ENCODE measurements at regions not wholly inside any gene's neighbourhood (a gene's known extent, or its start where the extent isn't known, plus 50 kb on each side); places are given as distances from the start of the nearest gene placed in this dataset.

DNA sequence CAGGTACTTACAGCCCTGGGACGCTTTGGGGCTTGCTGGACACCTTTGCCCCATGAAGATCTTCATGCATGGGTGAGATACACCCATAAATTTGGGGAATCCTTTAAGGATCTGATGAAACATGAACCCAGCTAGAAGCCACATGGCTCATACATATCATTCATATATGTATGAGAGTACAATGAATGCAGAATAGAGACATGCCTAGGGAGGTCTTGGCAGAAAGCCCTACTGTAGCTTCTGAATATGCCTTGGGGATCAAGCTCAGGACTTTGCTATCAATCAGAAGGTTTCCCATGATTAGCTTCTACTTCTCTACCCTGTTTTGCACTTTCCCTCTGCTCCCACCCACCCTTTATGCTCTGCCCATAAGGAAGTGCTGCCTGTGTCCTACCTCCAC lies 368.4 kb downstream of the LPIN1 start:
- POLR2A ChIA-PET (ENCODE audit: unreplicated experiment) = interaction anchor here (0.6 kb wide), 1 partner anchor 24 kb away, joined by 12 read pairs; no protein-coding TSS in a partner anchor
- Histone ChIP-seq H3K9me3 (ENCODE audit: insufficient read depth, low read depth) (no peaks in the 10 kb centered on the region), H3K36me3 (ENCODE audit: low read depth) (no peaks in the 10 kb centered on the region), H3K9me2 (ENCODE audit: insufficient read depth) (no peaks in the 10 kb centered on the region), H4K20me1 (ENCODE audit: insufficient read depth) (no peaks in the 10 kb centered on the region), H2AFZ (no peak overlapping the region), H3K4me3 (no peak overlapping the region), H3F3A (ENCODE audit: insufficient read depth, low read depth) (no peaks in the 10 kb centered on the region), H3K27ac (no peak overlapping the region), H3K4me2 (no peak overlapping the region), H3K4me1 (replicated peaks; ENCODE audit: insufficient read depth) (peaks cover 10% of the 10 kb centered on the region), H3K27me3 (ENCODE audit: insufficient read depth, low read depth) (no peaks in the 10 kb centered on the region), H3K79me2 (ENCODE audit: low read depth) (no peaks in the 10 kb centered on the region)
- CTCF ChIA-PET = no interaction called here
- TF ChIP-seq, protein P1, sequence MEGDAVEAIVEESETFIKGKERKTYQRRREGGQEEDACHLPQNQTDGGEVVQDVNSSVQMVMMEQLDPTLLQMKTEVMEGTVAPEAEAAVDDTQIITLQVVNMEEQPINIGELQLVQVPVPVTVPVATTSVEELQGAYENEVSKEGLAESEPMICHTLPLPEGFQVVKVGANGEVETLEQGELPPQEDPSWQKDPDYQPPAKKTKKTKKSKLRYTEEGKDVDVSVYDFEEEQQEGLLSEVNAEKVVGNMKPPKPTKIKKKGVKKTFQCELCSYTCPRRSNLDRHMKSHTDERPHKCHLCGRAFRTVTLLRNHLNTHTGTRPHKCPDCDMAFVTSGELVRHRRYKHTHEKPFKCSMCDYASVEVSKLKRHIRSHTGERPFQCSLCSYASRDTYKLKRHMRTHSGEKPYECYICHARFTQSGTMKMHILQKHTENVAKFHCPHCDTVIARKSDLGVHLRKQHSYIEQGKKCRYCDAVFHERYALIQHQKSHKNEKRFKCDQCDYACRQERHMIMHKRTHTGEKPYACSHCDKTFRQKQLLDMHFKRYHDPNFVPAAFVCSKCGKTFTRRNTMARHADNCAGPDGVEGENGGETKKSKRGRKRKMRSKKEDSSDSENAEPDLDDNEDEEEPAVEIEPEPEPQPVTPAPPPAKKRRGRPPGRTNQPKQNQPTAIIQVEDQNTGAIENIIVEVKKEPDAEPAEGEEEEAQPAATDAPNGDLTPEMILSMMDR (conservative IDR thresholded peaks at IDR 0.05) = no peak
- TF ChIP-seq EZH2 (IDR thresholded peaks at IDR 0.05; ENCODE audit: low read depth) = no peak
- intact Hi-C loops (cut with micrococcal nuclease; ENCODE audit: unreplicated experiment) = no loop called here
- no peak for DNase-seq
- BruUV-seq (replicated peaks) = no TSS peak

DNA sequence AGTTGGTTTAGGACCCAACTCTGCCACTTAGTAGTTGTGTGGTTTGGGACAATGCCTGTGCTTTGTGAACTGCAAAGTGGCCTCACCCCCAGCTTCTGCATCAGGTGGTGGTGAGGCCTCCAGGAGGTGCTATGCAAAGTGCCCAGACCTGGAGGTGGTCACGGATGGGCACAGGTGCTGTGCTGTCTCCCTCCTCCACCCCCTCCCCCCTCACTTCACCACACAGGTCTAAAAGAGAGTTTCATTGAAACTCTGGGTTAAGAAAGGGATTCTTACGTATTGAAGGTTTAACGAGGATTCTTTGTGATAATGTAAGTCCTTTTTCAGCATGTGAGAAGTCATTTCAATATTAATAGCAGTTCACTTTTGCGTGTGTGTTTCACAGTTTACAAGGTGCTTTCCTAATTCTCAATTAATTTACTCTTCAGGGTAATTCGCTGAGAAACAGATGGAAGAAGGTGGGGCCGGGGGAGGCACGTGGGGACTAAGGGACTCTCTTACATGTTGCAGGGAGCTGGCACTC lies 369.9 kb downstream of the LPIN1 start:
- no peaks in the 10 kb centered on the region for H3K9me3 ChIP-seq (ENCODE audit: insufficient read depth, low read depth)
- ChIA-PET CTCF (no interaction called here), POLR2A (ENCODE audit: unreplicated experiment) (no interaction called here)
- H3K27ac ChIP-seq = no peak overlapping the region
- DNase-seq = no peak
- no TSS peak for BruUV-seq (replicated peaks)
- peaks cover 13% of the 10 kb centered on the region for H3F3A ChIP-seq (ENCODE audit: insufficient read depth, low read depth)
- TF ChIP-seq, protein P1 (conservative IDR thresholded peaks at IDR 0.05) = no peak
- TF ChIP-seq EZH2 (IDR thresholded peaks at IDR 0.05; ENCODE audit: low read depth) = no peak
- intact Hi-C loops (cut with micrococcal nuclease; ENCODE audit: unreplicated experiment) = no loop called here
- H3K36me3 ChIP-seq (ENCODE audit: low read depth) = no peaks in the 10 kb centered on the region
- no peaks in the 10 kb centered on the region for H3K27me3 ChIP-seq (ENCODE audit: insufficient read depth, low read depth)
- no peaks in the 10 kb centered on the region for H3K9me2 ChIP-seq (ENCODE audit: insufficient read depth)
- no peaks in the 10 kb centered on the region for H4K20me1 ChIP-seq (ENCODE audit: insufficient read depth)
- no peak overlapping the region for H3K4me2 ChIP-seq
- H2AFZ ChIP-seq = no peak overlapping the region
- no peaks in the 10 kb centered on the region for H3K79me2 ChIP-seq (ENCODE audit: low read depth)
- no peak overlapping the region for H3K4me3 ChIP-seq
- H3K4me1 ChIP-seq (replicated peaks; ENCODE audit: insufficient read depth) = peaks cover 25% of the 10 kb centered on the region

DNA sequence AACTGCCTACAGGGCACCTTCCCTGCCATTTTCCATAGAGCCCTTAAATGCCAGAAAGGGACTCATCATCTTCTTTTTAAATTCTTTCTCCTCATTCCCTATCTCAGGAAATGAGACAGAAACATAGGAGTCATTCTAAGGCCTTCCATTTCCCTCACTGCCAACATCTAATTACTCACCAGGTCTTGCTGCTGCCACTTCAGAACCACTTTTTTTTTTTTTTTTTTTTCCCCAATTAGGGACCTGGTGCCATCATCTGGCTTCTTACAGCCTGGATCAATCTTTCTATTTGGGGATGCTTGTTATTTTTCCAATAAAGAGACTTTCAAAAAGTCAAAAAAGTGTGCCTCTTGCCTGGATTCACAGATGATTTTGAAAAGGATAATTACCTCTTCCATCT lies 373.4 kb downstream of the LPIN1 start:
- Histone ChIP-seq H3F3A (ENCODE audit: insufficient read depth, low read depth) (peaks cover 13% of the 10 kb centered on the region), H4K20me1 (ENCODE audit: insufficient read depth) (no peaks in the 10 kb centered on the region), H3K36me3 (ENCODE audit: low read depth) (no peaks in the 10 kb centered on the region), H3K9me2 (ENCODE audit: insufficient read depth) (no peaks in the 10 kb centered on the region), H3K79me2 (ENCODE audit: low read depth) (no peaks in the 10 kb centered on the region), H3K4me2 (peak overlapping the region; percentile 23), H3K27me3 (ENCODE audit: insufficient read depth, low read depth) (no peaks in the 10 kb centered on the region), H3K4me1 (replicated peaks; ENCODE audit: insufficient read depth) (peaks cover 26% of the 10 kb centered on the region), H3K4me3 (no peak overlapping the region), H2AFZ (no peak overlapping the region), H3K9me3 (ENCODE audit: insufficient read depth, low read depth) (no peaks in the 10 kb centered on the region; the same call in 1 of the 2 replicates), H3K27ac (peak overlapping the region; percentile 49)
- no peak for TF ChIP-seq EZH2 (IDR thresholded peaks at IDR 0.05; ENCODE audit: low read depth)
- TF ChIP-seq, protein P1 (conservative IDR thresholded peaks at IDR 0.05) = no peak
- DNase-seq = peak in 1 of 2 experiments; percentile 43
- intact Hi-C loops (cut with micrococcal nuclease; ENCODE audit: unreplicated experiment) = no loop called here
- ChIA-PET POLR2A (ENCODE audit: unreplicated experiment) (no interaction called here), CTCF (no interaction called here)
- BruUV-seq (replicated peaks) = no TSS peak
